ENCODE measurements at regions not wholly inside any gene's neighbourhood (a gene's known extent, or its start where the extent isn't known, plus 50 kb on each side); places are given as distances from the start of the nearest gene placed in this dataset.

DNA sequence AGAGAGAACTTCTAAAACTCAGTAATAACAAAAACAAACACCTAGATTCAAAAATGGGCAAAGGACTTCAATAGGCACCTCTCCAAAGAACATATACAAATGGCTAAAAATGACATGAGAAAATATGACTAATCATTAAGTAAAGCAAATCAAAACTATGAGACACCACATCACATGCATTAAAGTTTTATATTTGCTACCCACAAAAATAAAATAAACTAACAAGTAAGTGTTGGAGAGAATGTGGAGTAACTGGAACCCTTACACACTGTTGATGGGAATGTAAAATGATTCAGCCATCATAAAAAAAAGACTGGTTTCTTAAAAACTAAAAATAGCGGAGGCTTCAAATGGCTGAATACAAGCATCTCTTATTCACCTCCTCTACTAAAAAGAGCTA is 262.1 kb upstream of the PKN2 start:
- TF ChIP-seq, protein P1, sequence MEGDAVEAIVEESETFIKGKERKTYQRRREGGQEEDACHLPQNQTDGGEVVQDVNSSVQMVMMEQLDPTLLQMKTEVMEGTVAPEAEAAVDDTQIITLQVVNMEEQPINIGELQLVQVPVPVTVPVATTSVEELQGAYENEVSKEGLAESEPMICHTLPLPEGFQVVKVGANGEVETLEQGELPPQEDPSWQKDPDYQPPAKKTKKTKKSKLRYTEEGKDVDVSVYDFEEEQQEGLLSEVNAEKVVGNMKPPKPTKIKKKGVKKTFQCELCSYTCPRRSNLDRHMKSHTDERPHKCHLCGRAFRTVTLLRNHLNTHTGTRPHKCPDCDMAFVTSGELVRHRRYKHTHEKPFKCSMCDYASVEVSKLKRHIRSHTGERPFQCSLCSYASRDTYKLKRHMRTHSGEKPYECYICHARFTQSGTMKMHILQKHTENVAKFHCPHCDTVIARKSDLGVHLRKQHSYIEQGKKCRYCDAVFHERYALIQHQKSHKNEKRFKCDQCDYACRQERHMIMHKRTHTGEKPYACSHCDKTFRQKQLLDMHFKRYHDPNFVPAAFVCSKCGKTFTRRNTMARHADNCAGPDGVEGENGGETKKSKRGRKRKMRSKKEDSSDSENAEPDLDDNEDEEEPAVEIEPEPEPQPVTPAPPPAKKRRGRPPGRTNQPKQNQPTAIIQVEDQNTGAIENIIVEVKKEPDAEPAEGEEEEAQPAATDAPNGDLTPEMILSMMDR (IDR thresholded peaks at IDR 0.05) = no peak
- TF ChIP-seq EP300 (IDR thresholded peaks at IDR 0.05) = no peak
- TF ChIP-seq POLR2AphosphoS5 (IDR thresholded peaks at IDR 0.05) = no peak
- TF ChIP-seq POLR2A (IDR thresholded peaks at IDR 0.05) = no peak
